ENCODE measurements at regions not wholly inside any gene's neighbourhood (a gene's known extent, or its start where the extent isn't known, plus 50 kb on each side); places are given as distances from the start of the nearest gene placed in this dataset.
"Not testable (repeated sequence)": the region's sequence is repeated elsewhere in the genome, so short reads cannot be mapped to it uniquely, and the experiment has no call there.

- no peak for DNase-seq
Observed at GRCh38 chr1:96376846-96377245, 344.7 kb upstream of the PTBP2 start.

GRCh38 chr1:96384611-96385010, 337.0 kb upstream of the PTBP2 start:
- DNase-seq = no peak

DNA sequence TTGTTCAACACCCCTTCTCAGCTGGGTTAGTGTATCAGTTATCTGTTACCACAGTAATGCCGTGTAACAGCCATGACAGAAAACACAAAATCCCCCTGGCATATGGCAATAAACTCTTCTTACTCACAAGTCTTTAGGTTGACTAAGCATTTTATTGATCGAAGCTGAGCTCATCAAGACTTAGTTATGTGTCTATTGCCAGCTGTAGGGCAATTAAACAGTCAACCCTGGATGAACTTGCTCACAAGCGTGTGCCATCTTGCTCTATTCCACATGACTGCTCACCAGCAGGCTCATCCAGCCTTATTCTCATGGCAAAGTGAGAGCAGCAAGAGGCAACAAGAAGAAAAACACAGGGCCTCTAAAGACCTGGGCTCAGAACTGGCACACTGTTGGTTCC, 333.8 kb upstream of the PTBP2 start:
- DNase-seq = no peak

- peak; percentile 83 for DNase-seq
Observed at GRCh38 chr1:96388421-96389310, 332.9 kb upstream of the PTBP2 start.

DNA sequence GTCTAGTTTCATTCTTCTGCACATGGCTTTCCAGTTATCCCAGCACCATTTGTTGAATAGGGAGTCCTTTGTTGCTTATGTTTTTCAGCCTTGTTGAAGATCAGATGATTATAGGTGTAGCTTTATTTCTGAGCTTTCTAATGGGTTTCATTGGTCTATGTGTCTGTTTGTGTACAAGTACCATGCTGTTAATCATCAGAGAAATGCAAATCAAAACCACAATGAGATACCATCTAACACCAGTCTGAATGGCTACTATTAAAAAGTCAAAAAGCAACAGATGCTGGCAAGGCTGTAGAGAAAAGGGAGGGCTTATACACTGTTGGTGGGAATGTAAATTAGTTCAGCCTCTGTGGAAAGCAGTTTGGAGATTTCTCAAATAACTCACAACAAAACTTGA, 321.5 kb upstream of the PTBP2 start:
- no peak for DNase-seq

DNA sequence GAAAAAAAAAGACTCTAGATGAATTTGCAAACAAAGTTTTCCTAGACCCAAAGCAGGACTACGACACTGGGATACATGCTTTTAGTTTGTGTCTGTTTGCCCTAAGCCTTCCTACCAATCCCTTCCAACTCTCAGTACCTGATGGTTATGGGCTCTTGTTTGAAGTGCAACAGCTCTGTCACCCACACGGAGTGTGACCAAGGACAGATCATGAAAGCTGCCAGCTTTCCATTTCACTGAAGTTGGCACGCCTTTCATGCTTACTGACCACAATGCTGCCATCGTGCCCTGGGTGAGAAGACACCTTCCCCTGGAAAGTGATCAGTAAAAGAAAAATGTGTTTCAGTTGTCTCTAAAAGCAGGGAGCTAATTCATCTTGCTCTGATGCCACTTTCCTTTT, 312.5 kb upstream of the PTBP2 start:
- no peak for DNase-seq

DNA sequence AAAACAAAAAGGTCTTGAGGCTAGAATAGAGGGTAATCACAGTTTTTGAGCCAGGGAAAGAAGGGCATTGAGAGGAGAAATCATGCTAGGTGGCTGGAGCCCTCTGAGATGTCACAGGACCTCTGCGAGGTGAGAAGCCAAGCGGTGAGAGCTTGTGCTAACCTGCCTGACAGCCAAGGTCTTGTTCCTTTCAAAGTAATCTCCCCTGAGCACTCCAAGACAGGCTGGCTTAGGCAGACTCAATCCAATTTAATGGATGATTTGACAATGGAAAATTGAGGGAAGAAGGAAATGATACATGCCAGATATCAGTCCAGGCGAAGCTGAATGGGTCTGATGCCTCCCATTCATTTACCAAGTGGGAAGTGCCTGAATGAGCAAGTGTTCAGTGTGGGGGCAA, 311.9 kb upstream of the PTBP2 start:
- no peak for DNase-seq

- no peak for DNase-seq
Observed at GRCh38 chr1:96411006-96411405, 310.6 kb upstream of the PTBP2 start.

- DNase-seq = no peak
Observed at GRCh38 chr1:96414598-96414997, 307.0 kb upstream of the PTBP2 start.

GRCh38 chr1:96416111-96416595, 305.4 kb upstream of the PTBP2 start:
- DNase-seq = peak; percentile 98

DNA sequence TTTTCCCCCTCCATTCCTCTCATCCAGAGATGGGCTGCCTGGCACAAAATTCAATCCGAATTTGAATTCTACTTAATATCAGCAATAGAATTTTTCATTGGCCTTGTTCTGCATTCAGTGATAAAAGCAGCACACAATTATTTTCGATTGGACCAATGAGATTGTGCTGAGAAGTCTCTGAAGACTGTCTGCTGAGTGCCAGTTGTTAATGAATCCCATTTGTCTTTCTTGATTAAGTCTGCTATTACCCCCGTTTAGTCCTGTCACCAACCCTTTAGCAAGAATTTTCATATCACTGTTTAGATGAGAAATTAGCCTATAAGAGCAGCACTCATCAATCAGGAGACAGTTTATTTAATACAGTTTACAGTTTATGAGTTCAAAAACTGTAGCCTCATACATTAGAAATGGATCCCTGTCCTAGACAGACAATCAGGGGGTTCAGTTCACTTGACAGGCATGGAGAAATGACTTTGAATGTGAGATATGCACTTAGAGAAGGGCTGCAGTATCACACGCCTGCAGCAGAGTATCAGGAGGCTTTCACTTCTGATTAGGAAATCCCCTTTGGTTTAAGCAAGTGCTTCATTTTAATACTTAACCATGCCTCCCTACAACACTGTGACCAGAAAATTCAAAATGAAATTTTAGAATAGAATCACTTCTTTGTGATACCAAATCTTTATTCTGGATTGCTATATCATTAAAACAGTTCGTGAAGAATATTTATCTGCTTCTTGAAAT, 304.7 kb upstream of the PTBP2 start:
- no peak for DNase-seq

GRCh38 chr1:96418969-96419368, 302.6 kb upstream of the PTBP2 start:
- no peak for DNase-seq

DNA sequence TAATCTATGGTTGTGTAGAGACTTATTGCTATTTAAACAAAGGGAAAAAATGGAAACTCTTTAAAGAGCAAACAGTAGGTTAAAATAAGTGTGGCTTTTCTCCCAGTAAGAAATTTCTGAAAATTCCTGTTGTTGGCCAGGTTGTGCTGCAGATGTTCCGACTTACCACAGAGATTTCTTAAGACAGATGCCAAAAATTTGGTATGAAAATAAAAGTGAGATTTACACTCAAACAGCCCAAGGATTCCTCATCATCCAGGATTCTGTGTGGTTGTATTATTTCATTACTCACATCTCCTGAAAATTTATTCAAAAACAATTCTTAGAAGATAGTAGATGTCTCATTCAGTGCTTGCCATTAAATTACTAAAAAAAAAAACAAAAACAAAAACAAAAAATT, 296.7 kb upstream of the PTBP2 start:
- no peak for DNase-seq

GRCh38 chr1:96425382-96426129, 296.0 kb upstream of the PTBP2 start:
- no peak for DNase-seq

DNA sequence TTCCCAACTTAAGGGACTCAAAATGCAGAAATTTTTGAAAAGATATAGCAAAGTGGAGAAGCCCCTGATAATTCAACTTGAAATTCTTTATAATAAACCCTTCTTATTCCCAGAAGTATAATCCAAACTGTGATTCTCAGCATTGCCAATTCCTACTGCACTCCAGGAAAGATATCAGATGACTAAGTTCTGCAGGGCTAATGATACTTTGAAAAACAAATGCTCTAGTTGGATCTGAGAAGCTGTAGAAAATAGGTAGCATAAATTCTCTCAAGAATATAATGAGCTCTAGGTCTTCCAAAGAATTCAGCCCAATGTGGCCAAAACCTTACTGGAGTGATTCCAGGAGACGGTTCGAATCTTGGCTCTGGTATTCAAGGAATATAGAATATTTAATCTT, 294.0 kb upstream of the PTBP2 start:
- DNase-seq = no peak

DNA sequence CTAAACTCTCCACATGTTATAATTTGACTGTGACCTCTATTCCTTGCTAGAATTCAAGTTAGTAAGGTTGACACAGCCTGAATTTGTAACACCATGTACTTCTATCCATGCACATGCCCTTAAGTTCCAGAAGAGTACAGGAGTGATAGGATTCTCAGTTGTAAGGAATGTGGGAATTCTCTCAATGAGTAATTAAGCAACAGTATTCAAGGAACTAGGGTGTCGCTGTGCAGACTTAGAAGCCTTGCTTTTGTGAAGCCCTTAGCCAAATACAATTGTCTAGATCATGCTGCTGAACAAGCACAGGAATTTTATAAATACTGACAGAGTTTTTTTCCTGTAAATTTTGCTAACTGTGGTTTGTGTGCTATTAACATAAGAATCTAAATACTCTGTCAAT, 276.3 kb upstream of the PTBP2 start:
- DNase-seq = peak; percentile 5

DNA sequence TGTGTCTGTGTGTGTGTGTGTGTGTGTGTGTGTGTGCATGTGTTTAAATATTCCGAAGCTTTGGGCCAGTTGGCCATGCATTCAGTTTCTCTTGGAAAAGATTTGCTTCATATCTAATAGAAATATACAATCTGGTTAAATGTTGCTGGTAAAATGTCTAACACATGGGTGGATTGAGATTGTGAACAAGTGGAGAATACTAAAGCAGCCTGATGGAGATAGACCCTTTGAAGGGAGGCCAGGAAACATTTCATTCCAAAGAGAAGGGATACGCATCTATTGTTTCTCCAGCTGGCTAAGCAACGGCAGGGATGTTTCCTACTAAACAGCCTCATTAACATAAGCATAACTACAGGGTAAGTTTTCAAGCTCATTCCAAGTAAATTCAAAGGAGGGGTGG, 257.5 kb upstream of the PTBP2 start:
- no peak for DNase-seq

DNA sequence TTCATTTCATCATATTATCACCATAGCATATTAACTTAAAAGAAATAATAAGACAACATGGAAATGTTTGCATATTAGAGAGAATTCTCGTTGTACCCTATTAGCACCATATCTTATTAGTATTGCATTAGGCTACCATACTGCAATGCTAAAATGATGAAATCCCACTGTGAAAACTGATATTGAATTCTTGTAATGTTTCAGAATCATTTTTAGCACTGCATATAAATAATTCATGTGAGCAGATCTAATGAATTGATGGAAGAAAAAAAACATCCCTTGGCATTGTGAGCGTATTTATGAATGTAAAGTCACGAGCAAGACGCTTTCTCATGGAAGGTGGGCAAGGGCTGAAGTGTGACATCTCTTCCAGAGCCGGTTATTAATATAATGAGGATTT, 257.1 kb upstream of the PTBP2 start:
- DNase-seq = no peak

DNA sequence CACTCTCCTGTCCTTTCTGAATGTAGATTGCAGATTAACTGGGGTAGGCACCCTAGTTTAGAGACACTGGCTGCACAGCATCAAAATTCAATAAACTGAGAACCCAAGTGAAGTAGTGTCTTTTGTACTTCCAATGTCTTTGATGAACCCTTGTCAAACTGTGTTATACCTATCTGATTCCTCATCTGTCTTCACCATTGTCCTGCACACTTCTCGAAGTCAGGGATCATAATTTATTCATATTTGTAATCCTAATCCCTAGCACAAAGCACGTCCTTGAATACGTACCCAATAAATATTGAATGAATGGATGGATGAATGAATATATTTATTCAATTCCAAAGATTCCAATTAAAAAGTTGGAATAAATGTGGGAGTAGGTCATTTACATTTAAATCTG, 256.6 kb upstream of the PTBP2 start:
- no peak for DNase-seq

DNA sequence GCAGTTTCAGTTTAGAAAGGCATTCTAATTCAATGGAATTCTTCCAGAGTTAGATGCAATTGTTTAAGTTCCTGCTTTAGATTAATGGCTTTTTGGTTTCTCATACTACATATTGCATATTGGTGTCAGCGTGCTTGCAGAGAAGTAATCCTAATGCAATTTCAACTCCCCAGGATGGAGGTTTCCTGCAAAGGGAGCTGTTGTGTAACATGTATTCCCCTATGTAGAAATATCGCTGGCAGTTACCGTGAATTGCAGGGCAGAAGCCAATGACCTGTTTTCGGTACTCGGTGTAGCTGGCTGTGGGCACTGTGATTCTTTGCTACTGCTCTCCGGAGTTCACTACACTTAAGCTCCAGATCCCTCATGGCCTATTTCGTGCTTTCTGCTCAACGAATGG, 256.1 kb upstream of the PTBP2 start:
- DNase-seq = no peak

- no peak for DNase-seq
Observed at GRCh38 chr1:96466842-96467241, 254.7 kb upstream of the PTBP2 start.

DNA sequence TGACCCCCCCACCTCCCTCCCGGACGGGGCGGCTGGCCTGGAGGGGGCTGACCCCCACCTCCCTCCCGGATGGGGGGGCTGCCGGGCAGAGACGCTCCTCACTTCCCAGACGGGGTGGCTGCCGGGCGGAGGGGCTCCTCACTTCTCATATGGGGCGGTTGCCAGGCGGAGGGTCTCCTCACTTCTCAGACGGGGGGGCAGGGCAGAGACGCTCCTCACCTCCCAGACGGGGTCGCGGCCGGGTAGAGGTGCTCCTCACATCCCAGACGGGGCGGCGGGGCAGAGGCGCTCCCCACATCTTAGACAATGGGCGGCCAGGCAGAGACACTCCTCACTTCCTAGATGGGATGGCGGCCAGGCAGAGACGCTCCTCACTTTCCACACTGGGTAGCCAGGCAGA, 251.9 kb upstream of the PTBP2 start:
- DNase-seq = not testable (repeated sequence)

GRCh38 chr1:96472471-96472870, 249.1 kb upstream of the PTBP2 start:
- peak; percentile 74 for DNase-seq
